H9 (cell line): ENCODE measurements at regions not wholly inside any gene's neighbourhood (a gene's known extent, or its start where the extent isn't known, plus 50 kb on each side); places are given as distances from the start of the nearest gene placed in this dataset.

Experiments
- DNase-seq: peaks from one replicate; pipeline ENCODE4 v3.0.0-alpha.2; 2017
- H2AFZ ChIP-seq: one replicate; pipeline ENCODE4 v1.6.1; 2013; ENCODE audit warnings: mild to moderate bottlenecking, low read length, control low read depth, moderate library complexity
- H2AK5ac ChIP-seq: 2 replicates; pipeline ENCODE4 v1.6.1; 2013; ENCODE audit warnings: low read length, control low read depth, mixed read lengths; ENCODE audit not compliant: insufficient read length
- H2BK120ac ChIP-seq: one replicate; pipeline ENCODE4 v1.6.1; 2013; ENCODE audit warnings: low read depth, mild to moderate bottlenecking, low read length, control low read depth, inconsistent platforms; ENCODE audit not compliant: poor library complexity, severe bottlenecking
- H2BK12ac ChIP-seq: 2 replicates; pipeline ENCODE4 v1.6.1; 2013; ENCODE audit warnings: low read length, control low read depth, mixed read lengths, low read depth; ENCODE audit not compliant: insufficient read length
- H2BK15ac ChIP-seq: 2 replicates; pipeline ENCODE4 v1.6.1; 2013; ENCODE audit warnings: low read depth, low read length, control low read depth
- H2BK20ac ChIP-seq: one replicate; pipeline ENCODE4 v1.6.1; 2013; ENCODE audit warnings: low read depth, mild to moderate bottlenecking, low read length, control low read depth, inconsistent platforms; ENCODE audit not compliant: poor library complexity, severe bottlenecking
- H2BK5ac ChIP-seq: 2 replicates; pipeline ENCODE4 v1.6.1; 2013; ENCODE audit warnings: low read length, control low read depth, mixed read lengths; ENCODE audit not compliant: insufficient read length
- H3K14ac ChIP-seq: 2 replicates; pipeline ENCODE4 v1.6.1; 2013; ENCODE audit warnings: low read length, control low read depth; ENCODE audit not compliant: insufficient read depth
- H3K18ac ChIP-seq: 2 replicates; pipeline ENCODE4 v1.6.1; 2013; ENCODE audit warnings: low read depth, mild to moderate bottlenecking, mixed read lengths, low read length, control low read depth; ENCODE audit not compliant: insufficient read length
- H3K23ac ChIP-seq: 2 replicates; pipeline ENCODE4 v1.6.1; 2013; ENCODE audit warnings: low read length, control low read depth, mixed read lengths, low read depth; ENCODE audit not compliant: insufficient read length
- H3K23me2 ChIP-seq: 2 replicates; pipeline ENCODE4 v1.6.1; 2013; ENCODE audit warnings: low read depth, mild to moderate bottlenecking, mixed read lengths, low read length, control low read depth; ENCODE audit not compliant: insufficient read length, poor library complexity, severe bottlenecking
- H3K27ac ChIP-seq: 2 replicates; pipeline ENCODE4 v1.5.1; 2013; ENCODE audit warnings: low read length, control low read depth, mixed read lengths, low read depth; ENCODE audit not compliant: insufficient read length
- H3K27me3 ChIP-seq: 2 replicates; pipeline ENCODE4 v1.6.1; 2013; ENCODE audit warnings: low read length, control low read depth, inconsistent platforms; ENCODE audit not compliant: insufficient read depth
- H3K4ac ChIP-seq: 2 replicates; pipeline ENCODE4 v1.6.1; 2013; ENCODE audit warnings: low read depth, mild to moderate bottlenecking, control low read depth, inconsistent platforms, low read length, moderate library complexity
- H3K4me1 ChIP-seq: 2 replicates; pipeline ENCODE4 v1.6.1; 2013; ENCODE audit warnings: low read length, control low read depth, inconsistent platforms; ENCODE audit not compliant: insufficient read depth
- H3K4me2 ChIP-seq: 2 replicates; pipeline ENCODE4 v1.6.1; 2013; ENCODE audit warnings: low read length, control low read depth, mixed read lengths; ENCODE audit not compliant: insufficient read length, insufficient read depth
- H3K56ac ChIP-seq: 2 replicates; pipeline ENCODE4 v1.6.1; 2013; ENCODE audit warnings: low read depth, mild to moderate bottlenecking, mixed read lengths, low read length, control low read depth; ENCODE audit not compliant: insufficient read length
- H3K79me1 ChIP-seq: 2 replicates; pipeline ENCODE4 v1.6.1; 2013; ENCODE audit warnings: low read depth, mild to moderate bottlenecking, moderate library complexity, low read length, control low read depth, inconsistent platforms; ENCODE audit not compliant: insufficient read depth, poor library complexity, severe bottlenecking
- H3K79me2 ChIP-seq: 2 replicates; pipeline ENCODE4 v1.6.1; 2013; ENCODE audit warnings: low read length, control low read depth, inconsistent platforms; ENCODE audit not compliant: insufficient read depth
- H3K9ac ChIP-seq: 2 replicates; pipeline ENCODE4 v1.6.1; 2013; ENCODE audit warnings: low read length, control low read depth, mixed read lengths; ENCODE audit not compliant: insufficient read length; ENCODE audit errors: extremely low read depth
- H3K9me3 ChIP-seq: one replicate; pipeline ENCODE4 v1.6.1; 2013; ENCODE audit warnings: low read depth, low read length, inconsistent platforms; ENCODE audit not compliant: control insufficient read depth
- H3T11ph ChIP-seq: one replicate; pipeline ENCODE4 v1.6.1; 2013; ENCODE audit warnings: mild to moderate bottlenecking, low read length, control low read depth, inconsistent platforms
- H4K20me1 ChIP-seq: one replicate; pipeline ENCODE4 v1.6.1; 2013; ENCODE audit not compliant: control insufficient read depth, insufficient read length, insufficient read depth
- H4K5ac ChIP-seq: 2 replicates; pipeline ENCODE4 v1.6.1; 2013; ENCODE audit warnings: low read depth, mild to moderate bottlenecking, mixed read lengths, low read length, control low read depth; ENCODE audit not compliant: insufficient read length
- H4K8ac ChIP-seq: replicated peaks from 2 replicates; pipeline ENCODE4 v1.6.1; 2013; ENCODE audit warnings: low read length, control low read depth, mixed read lengths, low read depth; ENCODE audit not compliant: insufficient read length
- H4K91ac ChIP-seq: 2 replicates; pipeline ENCODE4 v1.6.1; 2013; ENCODE audit warnings: low read depth, mild to moderate bottlenecking, moderate library complexity, mixed read lengths, low read length, control low read depth; ENCODE audit not compliant: insufficient read length
- H3K27ac Mint-ChIP-seq, 3 experiments: 2 replicates in 2 of 3; 3 replicates in 1 of 3; pipeline ENCODE4 v1.8.0; 2020 to 2021; ENCODE audit warnings: mixed read lengths in 3 of 3, mild to moderate bottlenecking in 1 of 3, moderate library complexity in 1 of 3
- H3K27me3 Mint-ChIP-seq: 2 replicates; pipeline ENCODE4 v1.8.0; 2021; ENCODE audit warnings: low read depth, mild to moderate bottlenecking, moderate library complexity, mixed read lengths
- H3K36me3 Mint-ChIP-seq, 3 experiments: 2 replicates in 2 of 3; 3 replicates in 1 of 3; pipeline ENCODE4 v1.8.0; 2020 to 2021; ENCODE audit warnings: low read depth in 3 of 3, mixed read lengths in 3 of 3; ENCODE audit not compliant: insufficient read depth in 1 of 3
- H3K4me1 Mint-ChIP-seq, 2 experiments: 2 replicates each; pipeline ENCODE4 v1.8.0; 2020; ENCODE audit warnings: mixed read lengths in 2 of 2
- H3K4me3 Mint-ChIP-seq, 2 experiments: 2 replicates in 1 of 2; 3 replicates in 1 of 2; pipeline ENCODE4 v1.8.0; 2020 to 2021; ENCODE audit warnings: mild to moderate bottlenecking in 2 of 2, mixed read lengths in 2 of 2, moderate library complexity in 1 of 2
- H3K9me3 Mint-ChIP-seq, 2 experiments: 2 replicates in 1 of 2; 3 replicates in 1 of 2; pipeline ENCODE4 v1.8.0; 2020; ENCODE audit warnings: mild to moderate bottlenecking in 2 of 2, mixed read lengths in 2 of 2, moderate library complexity in 1 of 2
- WGBS: extraction: QIAGEN DNeasy Blood & Tissue Kit; methylation state at CpG from one replicate; pipeline ENCODE4 v1.1.7; 2013; ENCODE audit warnings: missing lambda C conversion rate, low lambda C conversion rate, mixed read lengths; ENCODE audit not compliant: insufficient read length; ENCODE audit errors: extremely low coverage; 5-methylcytosine and 5-hydroxymethylcytosine counted together
- TF ChIP-seq, protein P1 (sequence below): fragments of 200-600 bp; sonication (generic); conservative IDR thresholded peaks from 3 replicates; pipeline ENCODE4 v1.8.0; 2021; ENCODE audit warnings: antibody characterized with exemption, mild to moderate bottlenecking

DNA sequence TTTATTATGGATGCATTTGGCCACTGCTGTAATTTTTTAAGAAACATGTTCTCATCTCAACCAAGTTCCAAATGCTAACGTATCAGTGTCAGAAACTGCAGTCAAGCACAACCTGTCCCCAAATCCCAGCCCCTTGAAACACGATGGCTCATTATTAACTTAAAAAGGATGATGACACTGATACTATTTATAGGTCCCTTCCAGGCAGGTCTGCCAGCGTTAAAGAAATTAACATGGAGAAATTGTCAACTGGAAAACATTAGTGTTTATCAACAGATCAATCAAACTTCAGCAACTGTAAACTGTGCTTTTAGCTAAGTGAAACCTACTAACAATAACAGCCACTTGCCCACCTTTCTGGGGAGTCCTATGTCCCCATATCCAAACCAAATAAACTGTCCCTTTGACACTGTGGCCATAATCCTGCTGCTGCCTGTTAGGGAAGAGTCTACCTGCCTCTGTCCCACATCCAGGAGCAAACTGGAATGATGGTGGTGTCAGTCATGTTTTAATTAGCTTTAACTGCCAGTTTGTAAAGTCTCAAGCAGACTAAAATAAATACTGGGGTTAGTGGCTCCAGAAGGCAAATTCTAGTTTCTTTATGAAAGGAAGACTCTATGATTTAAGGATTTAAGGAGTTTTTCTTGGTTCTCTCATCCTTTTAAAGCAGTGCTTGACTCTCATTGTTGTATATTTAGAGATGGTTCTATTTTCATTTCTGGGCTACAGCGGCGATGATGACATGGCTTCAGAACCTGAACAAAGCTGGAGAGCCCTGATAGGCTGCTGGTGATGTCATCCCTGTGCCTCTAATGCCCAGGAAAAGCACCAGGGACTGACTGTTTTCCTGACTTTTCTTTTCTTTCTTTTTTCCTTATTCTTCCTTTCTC, 583.6 kb upstream of the PIK3C3 start:
- Histone ChIP-seq H3K14ac (peak overlapping the region; percentile 42; the same call in 1 of the 2 replicates), H3K4ac (no peak overlapping the region), H3K9me3 (no peaks in the 10 kb centered on the region), H2BK12ac (no peak overlapping the region), H2AK5ac (no peak overlapping the region), H3K27ac (no peak overlapping the region), H4K5ac (no peak overlapping the region), H2BK20ac (no peak overlapping the region), H4K20me1 (no peaks in the 10 kb centered on the region), H3K27me3 (no peaks in the 10 kb centered on the region), H3K23me2 (no peaks in the 10 kb centered on the region), H3T11ph (peak overlapping the region; percentile 36), H3K9ac (no peak overlapping the region), H3K23ac (no peak overlapping the region), H2AFZ (no peak overlapping the region), H3K18ac (no peak overlapping the region), H2BK5ac (no peak overlapping the region), H3K79me1 (no peaks in the 10 kb centered on the region), H4K8ac (no peak overlapping the region), H3K4me1 (no peaks in the 10 kb centered on the region; the same call in 1 of the 2 replicates), H3K79me2 (no peaks in the 10 kb centered on the region), H4K91ac (no peak overlapping the region), H2BK15ac (no peak overlapping the region), H3K56ac (no peak overlapping the region), H2BK120ac (no peak overlapping the region), H3K4me2 (no peak overlapping the region)
- H3K27ac Mint-ChIP-seq: peak overlapping the region in 2 of 3 experiments; percentile 59 to 85; a peak in 3 of 7 replicates
- no peaks in the 10 kb centered on the region for H3K9me3 Mint-ChIP-seq
- no peaks in the 10 kb centered on the region; a peak in 2 of 7 replicates for H3K36me3 Mint-ChIP-seq
- no peak overlapping the region for H3K4me3 Mint-ChIP-seq
- TF ChIP-seq, protein P1, sequence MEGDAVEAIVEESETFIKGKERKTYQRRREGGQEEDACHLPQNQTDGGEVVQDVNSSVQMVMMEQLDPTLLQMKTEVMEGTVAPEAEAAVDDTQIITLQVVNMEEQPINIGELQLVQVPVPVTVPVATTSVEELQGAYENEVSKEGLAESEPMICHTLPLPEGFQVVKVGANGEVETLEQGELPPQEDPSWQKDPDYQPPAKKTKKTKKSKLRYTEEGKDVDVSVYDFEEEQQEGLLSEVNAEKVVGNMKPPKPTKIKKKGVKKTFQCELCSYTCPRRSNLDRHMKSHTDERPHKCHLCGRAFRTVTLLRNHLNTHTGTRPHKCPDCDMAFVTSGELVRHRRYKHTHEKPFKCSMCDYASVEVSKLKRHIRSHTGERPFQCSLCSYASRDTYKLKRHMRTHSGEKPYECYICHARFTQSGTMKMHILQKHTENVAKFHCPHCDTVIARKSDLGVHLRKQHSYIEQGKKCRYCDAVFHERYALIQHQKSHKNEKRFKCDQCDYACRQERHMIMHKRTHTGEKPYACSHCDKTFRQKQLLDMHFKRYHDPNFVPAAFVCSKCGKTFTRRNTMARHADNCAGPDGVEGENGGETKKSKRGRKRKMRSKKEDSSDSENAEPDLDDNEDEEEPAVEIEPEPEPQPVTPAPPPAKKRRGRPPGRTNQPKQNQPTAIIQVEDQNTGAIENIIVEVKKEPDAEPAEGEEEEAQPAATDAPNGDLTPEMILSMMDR: no peak
- no peaks in the 10 kb centered on the region for H3K27me3 Mint-ChIP-seq
- DNase-seq: no peak
- WGBS: no CpG with 5 or more reads among the region's 5 CpGs
- H3K4me1 Mint-ChIP-seq: peaks cover 26 to 42% of the 10 kb centered on the region in 2 experiments
